ENCODE measurements at regions not wholly inside any gene's neighbourhood (a gene's known extent, or its start where the extent isn't known, plus 50 kb on each side); places are given as distances from the start of the nearest gene placed in this dataset.

GRCh38 chr11:39910087-39910486 lies 1549.4 kb downstream of the LRRC4C start:
- no peak for TF ChIP-seq EZH2 (IDR thresholded peaks at IDR 0.05; ENCODE audit: borderline replicate concordance, insufficient read depth, low read depth, low read length, poor library complexity, severe bottlenecking)
- no peak for TF ChIP-seq CTCF (IDR thresholded peaks at IDR 0.05)

All from B cell (primary cell).